NT2/D1 (cell line): ENCODE measurements at regions not wholly inside any gene's neighbourhood (a gene's known extent, or its start where the extent isn't known, plus 50 kb on each side); places are given as distances from the start of the nearest gene placed in this dataset.

ENCODE experiments used
- DNase-seq: peaks from one replicate; pipeline ENCODE4 v3.0.0-alpha.2; 2011; ENCODE audit warnings: low read depth, low spot score
- H3K27me3 ChIP-seq: 2 replicates; pipeline ENCODE4 v1.6.0; 2011; ENCODE audit warnings: mild to moderate bottlenecking; ENCODE audit not compliant: insufficient read length, insufficient read depth
- H3K36me3 ChIP-seq: 2 replicates; pipeline ENCODE4 v1.6.1; 2011; ENCODE audit warnings: mild to moderate bottlenecking, low read length, mixed read lengths; ENCODE audit not compliant: insufficient read depth, insufficient read length
- H3K4me1 ChIP-seq: 2 replicates; pipeline ENCODE4 v1.5.1; 2011; ENCODE audit not compliant: insufficient read depth, insufficient read length
- H3K4me3 ChIP-seq: 2 replicates; pipeline ENCODE4 v1.5.1; 2011; ENCODE audit warnings: low read depth; ENCODE audit not compliant: insufficient read length
- H3K9ac ChIP-seq: 2 replicates; pipeline ENCODE4 v1.6.0; 2011; ENCODE audit warnings: low read depth; ENCODE audit not compliant: insufficient read length
- H3K9me3 ChIP-seq: 2 replicates; pipeline ENCODE4 v1.5.1; 2011; ENCODE audit warnings: mild to moderate bottlenecking, low read length; ENCODE audit not compliant: insufficient read depth
- SUZ12 ChIP-seq: IDR thresholded peaks from 2 replicates; pipeline ENCODE4 v1.6.1; 2011; ENCODE audit not compliant: insufficient read length, insufficient read depth; ENCODE audit errors: extremely low read depth
- YY1 ChIP-seq: IDR thresholded peaks from 2 replicates; pipeline ENCODE4 v1.6.1; 2011; ENCODE audit not compliant: insufficient read length, insufficient read depth
- ZNF274 ChIP-seq: IDR thresholded peaks from 2 replicates; pipeline ENCODE4 v1.6.1; 2011; ENCODE audit warnings: mild to moderate bottlenecking, low read depth, low read length

DNA sequence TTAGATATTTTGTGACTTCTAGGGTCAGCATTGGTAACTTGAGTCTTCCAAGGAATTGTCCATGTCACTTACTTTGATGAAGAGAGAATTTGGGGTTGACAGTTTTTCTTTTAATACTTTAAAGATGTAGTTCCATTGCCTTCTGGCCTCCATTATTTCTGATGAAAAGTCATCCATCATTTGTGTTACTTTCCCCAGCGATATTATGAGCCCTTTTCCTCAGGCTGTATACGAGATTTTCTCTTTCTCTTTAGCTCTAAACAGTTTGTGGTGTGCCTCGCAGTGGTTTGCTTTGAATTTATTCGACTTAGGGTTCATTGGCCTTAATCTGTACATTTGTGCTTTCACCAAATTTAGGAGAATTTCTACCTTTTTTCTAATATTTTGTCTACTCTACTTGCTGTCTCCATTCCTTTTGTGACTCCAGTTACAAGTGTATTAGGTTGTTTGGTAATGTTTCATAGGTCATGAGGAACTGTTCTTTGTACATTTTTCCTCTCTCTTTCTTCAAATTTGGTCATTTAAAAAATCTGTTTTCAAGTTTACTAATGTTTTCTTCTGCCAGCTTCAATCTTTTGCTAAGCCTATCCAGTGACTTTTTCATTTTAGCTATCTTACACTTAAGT, 131.4 kb upstream of the OTOS start:
- Histone ChIP-seq H3K27me3 (peaks cover 12% of the 10 kb centered on the region), H3K9ac (no peak overlapping the region), H3K4me1 (no peaks in the 10 kb centered on the region), H3K9me3 (peaks cover 32% of the 10 kb centered on the region), H3K4me3 (no peak overlapping the region), H3K36me3 (no peaks in the 10 kb centered on the region)
- TF ChIP-seq ZNF274, result no peak
- TF ChIP-seq SUZ12, result no peak
- TF ChIP-seq YY1, result no peak
- DNase-seq, result no peak

DNA sequence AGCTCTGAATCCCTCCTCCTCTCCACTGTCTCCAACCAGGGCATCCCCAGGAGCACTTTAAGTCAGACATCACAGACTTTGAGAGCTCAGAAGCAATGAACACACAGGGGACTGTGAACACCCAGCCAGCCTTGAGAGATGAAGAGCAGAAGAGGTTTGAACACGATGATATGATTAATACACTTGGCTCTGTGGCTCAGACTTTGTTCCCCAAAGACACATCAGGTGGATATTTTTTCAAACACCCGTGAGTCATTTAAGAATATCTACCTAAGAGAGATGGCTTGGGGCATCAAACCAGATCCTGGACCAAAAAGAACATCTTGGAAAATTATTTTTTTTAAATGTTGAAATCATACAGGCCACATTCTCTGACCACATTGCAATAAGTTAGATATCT, 134.9 kb upstream of the OTOS start:
- TF ChIP-seq SUZ12, result no peak
- DNase-seq, result no peak
- H3K9ac ChIP-seq, result no peak overlapping the region
- H3K27me3 ChIP-seq, result peaks cover 16% of the 10 kb centered on the region
- no peak overlapping the region for H3K4me3 ChIP-seq
- H3K9me3 ChIP-seq, result peaks cover 29% of the 10 kb centered on the region
- no peaks in the 10 kb centered on the region for H3K36me3 ChIP-seq
- H3K4me1 ChIP-seq, result no peaks in the 10 kb centered on the region

DNA sequence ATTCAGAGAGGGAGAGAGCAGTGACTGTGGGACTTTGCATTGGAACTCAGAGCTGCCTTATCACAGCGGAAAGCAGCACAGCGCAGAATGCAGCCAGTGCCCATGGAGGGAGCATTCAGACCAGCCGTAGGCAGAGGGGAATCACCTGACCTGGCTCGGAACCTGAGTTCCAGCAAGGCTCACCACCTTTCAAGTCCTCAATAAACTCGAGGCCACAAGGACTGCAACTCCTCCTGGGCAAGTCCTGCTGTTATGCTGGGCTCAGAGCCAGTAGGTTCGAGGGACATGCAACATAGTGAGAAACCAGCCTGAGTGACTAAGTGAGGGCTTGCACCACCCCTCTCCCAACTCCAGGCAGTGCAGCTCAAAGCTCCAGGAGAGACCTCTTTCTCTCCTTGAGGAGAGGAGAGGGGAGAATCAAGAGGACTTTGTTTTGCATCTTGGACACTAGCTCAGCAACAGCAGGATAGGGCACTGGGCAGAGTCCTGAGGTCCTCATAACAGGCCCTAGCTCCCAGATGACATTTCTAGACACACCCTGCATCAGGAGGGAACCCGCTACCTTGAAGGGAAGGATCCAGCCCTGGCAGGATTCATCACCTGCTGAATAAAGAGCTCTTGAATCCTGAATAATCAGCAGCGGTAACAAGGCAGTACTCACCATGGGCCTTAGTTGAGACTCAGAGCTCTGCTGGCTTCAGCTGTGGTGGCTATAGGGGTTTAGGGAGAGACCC, 136.8 kb upstream of the OTOS start:
- Histone ChIP-seq H3K4me3 (no peak overlapping the region), H3K9ac (no peak overlapping the region), H3K9me3 (peaks cover 11% of the 10 kb centered on the region), H3K36me3 (no peaks in the 10 kb centered on the region), H3K4me1 (no peaks in the 10 kb centered on the region), H3K27me3 (peaks cover 16% of the 10 kb centered on the region)
- TF ChIP-seq YY1 (no peak), SUZ12 (no peak), ZNF274 (no peak)
- DNase-seq, result no peak

DNA sequence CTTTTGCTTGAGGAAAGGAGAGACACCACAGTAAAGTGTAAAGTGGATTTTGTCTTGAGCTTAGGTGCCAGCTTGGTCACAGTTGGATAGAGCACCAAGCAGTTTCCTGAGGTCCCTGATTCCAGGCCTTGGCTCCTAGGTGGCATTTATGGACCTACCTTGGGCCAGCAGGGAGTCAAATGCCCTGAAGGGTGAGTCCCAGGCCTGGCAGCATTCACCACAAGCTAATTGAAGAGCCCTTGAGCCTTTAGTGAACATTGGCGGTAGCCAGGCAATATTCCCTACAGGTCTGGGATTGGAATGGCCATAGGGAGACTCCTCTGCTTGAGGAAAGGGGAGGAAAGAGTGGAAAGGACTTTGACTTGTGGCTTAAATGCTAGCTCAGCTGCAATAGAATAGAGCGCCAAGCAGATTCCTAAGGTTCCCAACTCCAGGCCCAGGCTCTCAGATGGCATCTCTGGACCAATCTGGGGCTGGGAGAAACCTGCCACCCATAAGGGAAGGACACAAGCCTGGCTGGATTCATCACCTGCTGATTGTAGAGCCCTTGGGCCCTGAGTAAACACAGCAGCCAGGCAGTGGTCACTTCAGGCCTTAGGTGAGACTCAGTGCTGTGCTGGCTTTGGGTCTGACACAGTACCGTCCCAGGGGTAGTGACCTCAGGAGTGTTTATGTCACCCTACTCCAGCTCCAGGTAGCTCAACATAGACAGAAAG, 137.5 kb upstream of the OTOS start:
- TF ChIP-seq YY1 (no peak), ZNF274 (no peak), SUZ12 (no peak)
- DNase-seq, result no peak
- no peak overlapping the region for H3K4me3 ChIP-seq
- H3K27me3 ChIP-seq, result peaks cover 16% of the 10 kb centered on the region
- H3K9me3 ChIP-seq, result peaks cover 3% of the 10 kb centered on the region; the same call in 1 of the 2 replicates
- no peaks in the 10 kb centered on the region for H3K36me3 ChIP-seq
- no peak overlapping the region for H3K9ac ChIP-seq
- no peaks in the 10 kb centered on the region for H3K4me1 ChIP-seq

DNA sequence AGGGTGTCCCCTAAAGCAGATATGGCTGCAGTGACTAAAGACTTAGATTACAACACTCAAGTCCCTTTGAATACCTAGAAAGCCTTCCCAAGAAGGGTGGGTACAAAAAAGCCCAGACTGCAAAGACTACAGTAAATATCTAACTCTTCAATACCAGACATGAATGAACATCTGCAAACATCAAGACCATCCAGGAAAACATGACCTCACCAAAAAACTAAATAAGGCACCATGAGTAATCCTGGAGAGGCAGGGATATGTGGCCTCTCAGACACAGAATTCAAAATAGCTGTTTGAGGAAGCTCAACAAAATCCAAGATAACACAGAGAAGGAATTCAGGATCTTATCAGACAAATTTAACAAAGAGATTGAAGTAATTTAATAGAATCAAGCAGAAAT, 138.2 kb upstream of the OTOS start:
- no peak for DNase-seq
- TF ChIP-seq SUZ12, result no peak
- no peak for TF ChIP-seq YY1
- TF ChIP-seq ZNF274, result no peak
- Histone ChIP-seq H3K9ac (no peak overlapping the region), H3K27me3 (peaks cover 16% of the 10 kb centered on the region), H3K9me3 (no peaks in the 10 kb centered on the region), H3K36me3 (no peaks in the 10 kb centered on the region), H3K4me1 (no peaks in the 10 kb centered on the region), H3K4me3 (no peak overlapping the region)

DNA sequence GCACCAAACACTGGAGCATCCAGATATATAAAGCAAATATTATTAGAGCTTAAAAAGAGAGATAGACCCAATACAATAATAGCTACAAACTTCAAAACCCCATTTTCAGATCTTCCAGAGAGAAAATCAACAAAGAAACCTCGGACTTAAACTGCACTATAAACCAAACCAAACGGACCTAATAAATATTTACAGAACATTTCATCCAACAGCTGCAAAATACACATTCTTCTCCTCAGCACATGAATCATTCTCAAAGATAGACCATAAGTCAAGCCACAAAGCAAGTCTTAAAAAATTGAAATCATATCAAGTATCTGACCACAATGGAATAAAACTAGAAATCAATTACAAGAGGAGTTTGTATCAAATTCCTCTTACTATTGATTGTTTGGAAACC, 140.2 kb upstream of the OTOS start:
- TF ChIP-seq YY1 (no peak), SUZ12 (no peak)
- no peaks in the 10 kb centered on the region for H3K36me3 ChIP-seq
- no peak overlapping the region for H3K9ac ChIP-seq
- no peak overlapping the region for H3K4me3 ChIP-seq
- peaks cover 11% of the 10 kb centered on the region for H3K27me3 ChIP-seq
- no peak for DNase-seq
- no peaks in the 10 kb centered on the region for H3K4me1 ChIP-seq
- no peaks in the 10 kb centered on the region for H3K9me3 ChIP-seq

DNA sequence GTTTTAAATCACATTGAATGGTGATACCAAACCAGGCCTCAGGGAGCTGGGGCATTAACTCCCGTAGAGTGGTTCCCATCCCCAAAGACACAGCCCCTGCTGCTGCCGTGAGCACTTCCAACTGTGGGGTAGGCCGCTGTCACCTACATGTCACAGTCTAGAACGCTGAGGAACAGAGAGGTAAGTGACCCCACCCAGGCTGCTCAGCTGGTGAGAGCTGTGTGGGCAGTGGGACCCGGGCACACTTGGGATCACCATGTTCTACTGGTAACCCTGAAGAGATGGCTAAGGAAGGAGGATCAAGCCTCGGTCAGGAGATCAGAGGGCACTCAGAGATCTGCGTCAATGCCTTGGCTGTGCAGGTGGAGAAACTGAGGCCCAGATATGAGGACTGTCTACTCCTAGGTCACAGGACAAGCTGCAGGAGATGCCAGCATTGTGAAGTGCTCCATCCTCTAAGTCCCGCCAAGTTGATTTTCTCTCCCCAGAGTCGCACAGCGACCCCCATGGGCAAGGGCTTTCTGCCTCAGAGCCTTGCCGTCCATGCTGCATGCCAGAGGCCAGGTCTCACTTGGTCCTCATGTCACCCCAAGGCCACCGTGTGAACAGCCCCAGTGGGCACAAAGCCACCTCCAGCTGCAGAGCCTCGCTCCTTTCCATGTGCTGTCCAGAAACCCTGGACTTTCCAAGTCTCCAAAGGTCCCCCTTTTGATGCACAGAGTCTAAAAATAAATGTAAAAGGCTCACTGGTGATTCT, 144.2 kb upstream of the OTOS start:
- H3K4me3 ChIP-seq, result no peak overlapping the region

More for the DNA sequence above, 144.2 kb upstream of the OTOS start:
- Histone ChIP-seq H3K27me3 (no peaks in the 10 kb centered on the region), H3K4me1 (no peaks in the 10 kb centered on the region), H3K9me3 (no peaks in the 10 kb centered on the region), H3K9ac (no peak overlapping the region), H3K36me3 (no peaks in the 10 kb centered on the region)
- no peak for DNase-seq
- TF ChIP-seq YY1 (no peak), ZNF274 (no peak), SUZ12 (no peak)
